ENCODE measurements at regions not wholly inside any gene's neighbourhood (a gene's known extent, or its start where the extent isn't known, plus 50 kb on each side); places are given as distances from the start of the nearest gene placed in this dataset.
"Not testable (repeated sequence)": the region's sequence is repeated elsewhere in the genome, so short reads cannot be mapped to it uniquely, and the experiment has no call there.

DNA sequence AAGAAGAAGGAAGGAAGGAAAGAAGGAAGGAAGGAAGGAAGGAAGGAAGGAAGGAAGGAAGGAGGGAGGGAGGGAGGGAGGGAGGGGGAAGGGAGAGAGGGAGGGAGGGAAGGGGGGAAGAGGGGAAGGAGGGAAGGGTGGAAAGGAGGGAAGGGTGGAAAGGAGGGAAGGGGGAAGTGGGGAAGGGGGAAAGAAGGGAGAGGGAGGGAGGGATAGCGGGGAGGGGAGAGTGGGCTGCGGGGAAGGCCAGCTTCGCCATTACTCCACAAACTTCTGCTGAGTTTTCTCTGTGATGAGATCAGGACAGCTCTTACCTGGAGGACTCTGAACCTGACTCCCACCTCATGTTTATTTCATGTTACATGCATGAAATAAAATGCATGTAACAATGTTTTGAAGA lies 601.5 kb upstream of the FSHR start:
- in situ Hi-C loops (cut with MboI; ENCODE audit: low pct_ligation_motif_present in 1 of 4, low pct_unique_long_range_greater_than_20kb in 1 of 4, low sequenced_read_pairs in 3 of 4), result no loop called here
- no peak for DNase-seq
- Histone ChIP-seq H3K27me3 (no peaks in the 10 kb centered on the region), H3K36me3 (no peaks in the 10 kb centered on the region), H3K27ac (no peak overlapping the region), H3K9me3 (no peaks in the 10 kb centered on the region), H3K4me3 (no peak overlapping the region), H3K4me1 (no peaks in the 10 kb centered on the region)
- WGBS, 2 donors (ENCODE audit: low coverage in 1 of 2), result 86 to 91% methylated on average over 3 of the region's 3 CpGs
- no peak for TF ChIP-seq CTCF (IDR thresholded peaks at IDR 0.05)
- TF ChIP-seq EP300 (IDR thresholded peaks at IDR 0.05; ENCODE audit: low read depth), result no peak
- TF ChIP-seq POLR2A (IDR thresholded peaks at IDR 0.05), result no peak
- TF ChIP-seq POLR2AphosphoS5 (IDR thresholded peaks at IDR 0.05), result no peak
- intact Hi-C loops (cut with DNase I; ENCODE audit: low total_unique reads), result no loop called here

- Histone ChIP-seq H3K36me3 (no peaks in the 10 kb centered on the region), H3K4me1 (no peaks in the 10 kb centered on the region), H3K4me3 (no peak overlapping the region), H3K27me3 (no peaks in the 10 kb centered on the region), H3K27ac (no peak overlapping the region), H3K9me3 (no peaks in the 10 kb centered on the region)
- in situ Hi-C loops (cut with MboI; ENCODE audit: low pct_ligation_motif_present in 1 of 4, low pct_unique_long_range_greater_than_20kb in 1 of 4, low sequenced_read_pairs in 3 of 4) (no loop called here), intact Hi-C loops (cut with DNase I; ENCODE audit: low total_unique reads) (no loop called here)
- DNase-seq, result no peak
- 65 to 80% methylated on average over 3 of the region's 3 CpGs for WGBS, 2 donors (ENCODE audit: low coverage in 1 of 2)
- TF ChIP-seq POLR2AphosphoS5 (IDR thresholded peaks at IDR 0.05), result no peak
- TF ChIP-seq CTCF (IDR thresholded peaks at IDR 0.05), result no peak
- no peak for TF ChIP-seq POLR2A (IDR thresholded peaks at IDR 0.05)
- no peak for TF ChIP-seq EP300 (IDR thresholded peaks at IDR 0.05; ENCODE audit: low read depth)
These were observed 600.1 kb upstream of the FSHR start for GRCh38 chr2:49754381-49754780.

DNA sequence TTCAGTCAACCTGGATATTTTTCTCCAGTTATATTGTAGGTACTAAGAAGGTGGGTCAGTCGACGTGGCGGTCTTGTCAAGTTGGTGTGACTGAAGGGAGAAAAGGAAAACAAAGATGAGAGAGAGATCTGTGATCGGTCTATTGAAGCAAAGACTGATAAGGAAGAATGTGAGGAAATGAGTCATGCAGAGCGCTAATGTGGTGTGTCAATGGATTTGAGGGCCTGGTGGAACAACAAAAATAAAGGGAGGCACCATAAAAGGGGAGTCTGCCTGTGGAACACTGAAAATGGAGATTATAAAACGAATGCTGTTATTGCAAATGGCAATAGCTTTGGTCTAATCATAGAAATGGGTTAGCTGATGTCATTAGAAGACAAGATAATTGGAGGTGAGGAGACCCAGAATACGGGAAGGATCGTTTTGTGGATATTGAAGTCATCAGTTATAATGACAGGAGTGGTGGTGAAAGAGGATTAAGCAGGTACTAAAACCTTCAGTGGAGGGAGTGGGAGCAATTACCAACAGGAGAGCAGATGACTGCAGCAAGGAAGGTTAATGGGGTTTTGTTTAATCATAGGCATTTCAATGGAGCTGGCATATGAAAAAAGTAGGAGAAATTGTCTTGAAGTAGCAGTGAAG lies 599.1 kb upstream of the FSHR start:
- intact Hi-C loops (cut with DNase I; ENCODE audit: low total_unique reads), result no loop called here
- TF ChIP-seq POLR2A (IDR thresholded peaks at IDR 0.05) (no peak), POLR2AphosphoS5 (IDR thresholded peaks at IDR 0.05) (no peak), CTCF (IDR thresholded peaks at IDR 0.05) (no peak), EP300 (IDR thresholded peaks at IDR 0.05; ENCODE audit: low read depth) (no peak)
- 53 to 65% methylated on average over 8 of the region's 8 CpGs for WGBS, 2 donors (ENCODE audit: low coverage in 1 of 2)
- Histone ChIP-seq H3K27ac (no peak overlapping the region), H3K27me3 (no peaks in the 10 kb centered on the region), H3K36me3 (no peaks in the 10 kb centered on the region), H3K9me3 (no peaks in the 10 kb centered on the region), H3K4me1 (no peaks in the 10 kb centered on the region), H3K4me3 (no peak overlapping the region)
- DNase-seq, result no peak
- in situ Hi-C loops (cut with MboI; ENCODE audit: low pct_ligation_motif_present in 1 of 4, low pct_unique_long_range_greater_than_20kb in 1 of 4, low sequenced_read_pairs in 3 of 4), result no loop called here

DNA sequence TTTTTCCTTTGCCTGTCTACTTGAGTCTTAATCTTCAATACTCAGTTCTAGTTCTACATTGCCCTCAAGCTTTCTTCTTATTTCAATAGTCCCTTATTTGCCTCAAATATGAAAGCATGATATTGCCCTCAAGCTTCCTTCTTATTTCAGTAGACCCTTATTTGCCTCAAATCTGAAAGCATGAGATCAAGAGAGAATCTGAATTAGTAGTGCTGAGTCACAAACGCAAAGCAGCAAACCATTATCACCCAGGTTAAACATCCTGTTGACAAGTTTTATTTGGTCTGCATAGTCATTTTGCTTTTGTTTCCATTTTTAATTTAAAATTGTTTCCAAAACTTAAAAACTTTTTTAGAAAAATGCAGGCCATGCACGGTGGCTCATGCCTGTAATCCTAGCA lies 583.3 kb upstream of the FSHR start:
- Histone ChIP-seq H3K36me3 (no peaks in the 10 kb centered on the region), H3K27ac (no peak overlapping the region), H3K4me3 (no peak overlapping the region), H3K27me3 (no peaks in the 10 kb centered on the region), H3K4me1 (no peaks in the 10 kb centered on the region), H3K9me3 (no peaks in the 10 kb centered on the region)
- WGBS, 2 donors (ENCODE audit: low coverage in 1 of 2), result 70 to 73% methylated on average over 2 of the region's 2 CpGs
- TF ChIP-seq EP300 (IDR thresholded peaks at IDR 0.05; ENCODE audit: low read depth), result no peak
- TF ChIP-seq POLR2A (IDR thresholded peaks at IDR 0.05), result no peak
- no peak for TF ChIP-seq POLR2AphosphoS5 (IDR thresholded peaks at IDR 0.05)
- no peak for DNase-seq
- intact Hi-C loops (cut with DNase I; ENCODE audit: low total_unique reads) (no loop called here), in situ Hi-C loops (cut with MboI; ENCODE audit: low pct_ligation_motif_present in 1 of 4, low pct_unique_long_range_greater_than_20kb in 1 of 4, low sequenced_read_pairs in 3 of 4) (no loop called here)

DNA sequence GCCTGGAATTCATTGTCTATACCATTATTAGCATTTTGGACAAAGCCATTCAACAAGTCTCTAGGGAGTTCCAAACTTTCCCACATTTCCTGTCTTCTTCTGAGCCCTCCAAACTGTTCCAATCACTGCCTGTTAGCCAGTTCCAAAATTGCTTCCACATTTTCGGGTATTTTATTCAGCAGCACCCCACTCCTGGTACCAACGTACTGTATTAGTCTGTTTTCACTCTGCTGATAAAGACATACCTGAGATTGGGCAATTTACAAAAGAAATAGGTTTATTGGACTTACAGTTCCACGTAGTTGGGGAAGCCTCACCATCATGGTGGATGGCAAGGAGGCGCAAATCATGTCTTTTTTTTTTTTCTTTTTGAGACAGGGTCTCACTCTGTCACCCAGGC lies 578.6 kb upstream of the FSHR start:
- WGBS, 2 donors (ENCODE audit: low coverage in 1 of 2), result 78 to 82% methylated on average over 4 of the region's 4 CpGs
- DNase-seq; H3K27ac ChIP-seq; H3K9me3 ChIP-seq; H3K4me1 ChIP-seq; in situ Hi-C loops (cut with MboI; ENCODE audit: low pct_ligation_motif_present in 1 of 4, low pct_unique_long_range_greater_than_20kb in 1 of 4, low sequenced_read_pairs in 3 of 4); intact Hi-C loops (cut with DNase I; ENCODE audit: low total_unique reads); H3K4me3 ChIP-seq; H3K27me3 ChIP-seq; H3K36me3 ChIP-seq: not testable (repeated sequence)

All from transverse colon (tissue), 4 donors.